ENCODE measurements at regions not wholly inside any gene's neighbourhood (a gene's known extent, or its start where the extent isn't known, plus 50 kb on each side); places are given as distances from the start of the nearest gene placed in this dataset.

GRCh38 chr5:124289130-124289529, 457.3 kb downstream of the ZNF608 start (continued):
- no peak for TF ChIP-seq KDM5A (IDR thresholded peaks at IDR 0.05; ENCODE audit: low read length)
- TF ChIP-seq TAF1 (IDR thresholded peaks at IDR 0.05; ENCODE audit: low read depth, low read length) = no peak
- TF ChIP-seq KDM1A (IDR thresholded peaks at IDR 0.05; ENCODE audit: borderline replicate concordance, low read length) = no peak
- TF ChIP-seq SP4 (IDR thresholded peaks at IDR 0.05; ENCODE audit: low read length) = no peak
- no peak for TF ChIP-seq RFX5 (IDR thresholded peaks at IDR 0.05; ENCODE audit: borderline replicate concordance, low read depth, low read length)
- no peak for TF ChIP-seq BACH1 (IDR thresholded peaks at IDR 0.05; ENCODE audit: low read length)
- no peak for TF ChIP-seq CEBPB (IDR thresholded peaks at IDR 0.05; ENCODE audit: low read depth, low read length)

Data from H1 (cell line).